DND-41 (cell line): ENCODE measurements at regions not wholly inside any gene's neighbourhood (a gene's known extent, or its start where the extent isn't known, plus 50 kb on each side); places are given as distances from the start of the nearest gene placed in this dataset.

ENCODE experiments used
- ATAC-seq: fragments of 200-7000 bp; cut with Tn5 transposase; 3 replicates; pipeline ENCODE4 v1.9.1; 2021; ENCODE audit warnings: low read depth; ENCODE audit not compliant: insufficient read depth
- DNase-seq: peaks from one replicate; pipeline ENCODE4 v3.0.0-alpha.2; 2020
- H2AFZ ChIP-seq: 2 replicates; pipeline ENCODE4 v1.6.0; 2012; ENCODE audit warnings: low read depth, low read length
- H3K27ac ChIP-seq: 2 replicates; pipeline ENCODE4 v1.5.1; 2012; ENCODE audit warnings: low read length, inconsistent platforms
- H3K27me3 ChIP-seq: fragments of 200-600 bp; sonication (generic); 2 replicates; pipeline ENCODE4 v1.6.0; 2012; ENCODE audit warnings: low read length, mild to moderate bottlenecking, inconsistent platforms; ENCODE audit not compliant: insufficient read depth, poor library complexity
- H3K36me3 ChIP-seq: 2 replicates; pipeline ENCODE4 v1.5.1; 2012; ENCODE audit warnings: low read length, inconsistent platforms; ENCODE audit not compliant: insufficient read depth
- H3K4me1 ChIP-seq: 2 replicates; pipeline ENCODE4 v1.5.1; 2012; ENCODE audit warnings: mild to moderate bottlenecking, low read length; ENCODE audit not compliant: insufficient read depth
- H3K4me2 ChIP-seq: 2 replicates; pipeline ENCODE4 v1.6.0; 2012; ENCODE audit warnings: mild to moderate bottlenecking, moderate library complexity, low read length, inconsistent platforms; ENCODE audit not compliant: insufficient read depth
- H3K4me3 ChIP-seq, 2 experiments: fragments of 200-600 bp in 1 of 2; shearing (Covaris generic) in 1 of 2; 2 replicates each; pipeline ENCODE4 v1.5.1; 2012 to 2016; ENCODE audit warnings: inconsistent platforms in 2 of 2, low read length in 2 of 2, mild to moderate bottlenecking in 2 of 2, low read depth in 1 of 2, moderate library complexity in 1 of 2
- H3K79me2 ChIP-seq: 2 replicates; pipeline ENCODE4 v1.6.0; 2012; ENCODE audit warnings: low read length, inconsistent platforms; ENCODE audit not compliant: insufficient read depth
- H3K9ac ChIP-seq: 2 replicates; pipeline ENCODE4 v1.6.0; 2012; ENCODE audit warnings: low read depth, mild to moderate bottlenecking, inconsistent platforms, low read length, moderate library complexity
- H3K9me3 ChIP-seq: 2 replicates; pipeline ENCODE4 v1.5.1; 2012; ENCODE audit warnings: low read length, moderate library complexity, mild to moderate bottlenecking, inconsistent platforms; ENCODE audit not compliant: insufficient read depth, severe bottlenecking
- H4K20me1 ChIP-seq: 2 replicates; pipeline ENCODE4 v1.6.0; 2012; ENCODE audit warnings: low read length; ENCODE audit not compliant: insufficient read depth
- EZH2 ChIP-seq: IDR thresholded peaks from 3 replicates; pipeline ENCODE4 v1.6.1; 2012; ENCODE audit warnings: borderline replicate concordance, low read depth, mild to moderate bottlenecking, moderate library complexity, low read length, inconsistent platforms; ENCODE audit not compliant: severe bottlenecking
- TF ChIP-seq, protein P1 (sequence below): IDR thresholded peaks from 2 replicates; pipeline ENCODE4 v1.5.1; 2012; ENCODE audit warnings: borderline replicate concordance, low read length, moderate library complexity, mild to moderate bottlenecking; ENCODE audit not compliant: poor library complexity, severe bottlenecking; ENCODE audit errors: extremely low read depth

GRCh38 chr11:13080861-13081260, 71.7 kb downstream of the RASSF10 start:
- no peaks in the 10 kb centered on the region for H4K20me1 ChIP-seq
- no peaks in the 10 kb centered on the region for H3K36me3 ChIP-seq
- H3K9me3 ChIP-seq = no peaks in the 10 kb centered on the region
- H3K27me3 ChIP-seq = peaks cover 7% of the 10 kb centered on the region
- no peaks in the 10 kb centered on the region for H3K79me2 ChIP-seq
- H3K4me3 ChIP-seq = no peak overlapping the region
- peak; percentile 44; the same call in 1 of the 3 replicates for ATAC-seq
- H3K4me2 ChIP-seq = no peak overlapping the region
- H2AFZ ChIP-seq = no peak overlapping the region
- no peaks in the 10 kb centered on the region for H3K4me1 ChIP-seq
- peak; percentile 5 for DNase-seq
- TF ChIP-seq, protein P1, sequence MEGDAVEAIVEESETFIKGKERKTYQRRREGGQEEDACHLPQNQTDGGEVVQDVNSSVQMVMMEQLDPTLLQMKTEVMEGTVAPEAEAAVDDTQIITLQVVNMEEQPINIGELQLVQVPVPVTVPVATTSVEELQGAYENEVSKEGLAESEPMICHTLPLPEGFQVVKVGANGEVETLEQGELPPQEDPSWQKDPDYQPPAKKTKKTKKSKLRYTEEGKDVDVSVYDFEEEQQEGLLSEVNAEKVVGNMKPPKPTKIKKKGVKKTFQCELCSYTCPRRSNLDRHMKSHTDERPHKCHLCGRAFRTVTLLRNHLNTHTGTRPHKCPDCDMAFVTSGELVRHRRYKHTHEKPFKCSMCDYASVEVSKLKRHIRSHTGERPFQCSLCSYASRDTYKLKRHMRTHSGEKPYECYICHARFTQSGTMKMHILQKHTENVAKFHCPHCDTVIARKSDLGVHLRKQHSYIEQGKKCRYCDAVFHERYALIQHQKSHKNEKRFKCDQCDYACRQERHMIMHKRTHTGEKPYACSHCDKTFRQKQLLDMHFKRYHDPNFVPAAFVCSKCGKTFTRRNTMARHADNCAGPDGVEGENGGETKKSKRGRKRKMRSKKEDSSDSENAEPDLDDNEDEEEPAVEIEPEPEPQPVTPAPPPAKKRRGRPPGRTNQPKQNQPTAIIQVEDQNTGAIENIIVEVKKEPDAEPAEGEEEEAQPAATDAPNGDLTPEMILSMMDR = no peak
- TF ChIP-seq EZH2 = no peak
- no peak overlapping the region for H3K9ac ChIP-seq
- no peak overlapping the region for H3K27ac ChIP-seq

DNA sequence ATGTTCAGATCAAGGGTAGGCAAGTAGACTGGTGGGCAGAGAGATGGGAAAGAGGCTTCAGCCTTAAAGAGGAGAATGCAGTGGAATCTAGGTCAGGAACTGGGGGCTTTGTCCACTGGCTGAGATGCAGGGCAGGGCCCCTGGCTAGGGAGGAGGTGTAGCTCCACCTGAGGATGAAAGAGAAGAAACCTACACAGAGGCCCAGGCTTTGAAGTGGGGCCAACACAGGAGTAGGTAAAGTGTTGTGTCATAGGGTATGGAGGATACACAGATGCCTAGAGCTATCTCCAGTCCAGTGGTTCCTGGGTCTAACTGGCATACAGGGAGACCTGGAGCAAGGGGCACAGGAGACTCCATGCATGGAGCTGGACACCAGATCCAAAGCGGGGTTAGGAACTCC, 73.5 kb downstream of the RASSF10 start:
- Histone ChIP-seq H3K79me2 (no peaks in the 10 kb centered on the region), H3K4me2 (no peak overlapping the region), H3K36me3 (no peaks in the 10 kb centered on the region), H3K27me3 (peaks cover 2% of the 10 kb centered on the region), H3K9ac (no peak overlapping the region), H2AFZ (no peak overlapping the region), H3K4me1 (no peaks in the 10 kb centered on the region), H3K9me3 (no peaks in the 10 kb centered on the region), H3K4me3 (no peak overlapping the region), H3K27ac (no peak overlapping the region), H4K20me1 (no peaks in the 10 kb centered on the region)
- DNase-seq (no peak), ATAC-seq (no peak)
- TF ChIP-seq, protein P1 = no peak
- TF ChIP-seq EZH2 = no peak

- Histone ChIP-seq H3K4me2 (no peak overlapping the region), H3K9me3 (no peaks in the 10 kb centered on the region), H4K20me1 (no peaks in the 10 kb centered on the region), H3K36me3 (no peaks in the 10 kb centered on the region), H3K9ac (no peak overlapping the region), H3K27me3 (no peaks in the 10 kb centered on the region), H2AFZ (no peak overlapping the region), H3K79me2 (no peaks in the 10 kb centered on the region), H3K27ac (no peak overlapping the region), H3K4me1 (no peaks in the 10 kb centered on the region), H3K4me3 (no peak overlapping the region)
- DNase-seq (no peak), ATAC-seq (no peak)
- no peak for TF ChIP-seq EZH2
- TF ChIP-seq, protein P1 = no peak
Measured at GRCh38 chr11:13090228-13090708, 81.2 kb downstream of the RASSF10 start.

DNA sequence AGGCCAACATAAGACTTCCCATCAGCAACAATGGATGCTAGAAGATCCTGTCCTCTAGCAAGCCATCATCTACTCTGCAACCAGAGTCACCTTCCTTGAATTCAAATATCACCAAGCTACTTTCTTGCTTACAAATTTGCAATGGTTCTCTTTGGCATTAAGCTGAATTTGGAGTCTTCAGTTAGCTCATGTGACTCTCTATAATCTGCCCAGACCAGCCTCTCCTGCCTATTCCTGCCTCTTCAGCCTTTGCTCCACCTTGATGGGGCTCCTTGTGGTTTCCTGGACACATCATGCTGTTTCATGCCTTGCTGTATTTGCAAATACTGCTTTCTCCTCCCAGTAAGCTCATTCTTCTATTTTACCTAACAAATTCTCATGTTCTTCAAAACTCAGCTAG, 82.3 kb downstream of the RASSF10 start:
- no peak overlapping the region for H3K4me3 ChIP-seq
- H3K9me3 ChIP-seq = no peaks in the 10 kb centered on the region
- H3K27me3 ChIP-seq = peaks cover 4% of the 10 kb centered on the region
- ATAC-seq (no peak), DNase-seq (no peak)
- H3K4me2 ChIP-seq = no peak overlapping the region
- H3K36me3 ChIP-seq = no peaks in the 10 kb centered on the region
- H3K9ac ChIP-seq = no peak overlapping the region
- TF ChIP-seq, protein P1 = no peak
- TF ChIP-seq EZH2 = no peak
- no peaks in the 10 kb centered on the region for H3K79me2 ChIP-seq
- H2AFZ ChIP-seq = no peak overlapping the region
- no peaks in the 10 kb centered on the region for H4K20me1 ChIP-seq
- no peak overlapping the region for H3K27ac ChIP-seq
- H3K4me1 ChIP-seq = no peaks in the 10 kb centered on the region
